Neural cell (in vitro differentiated cells): ENCODE measurements at regions not wholly inside any gene's neighbourhood (a gene's known extent, or its start where the extent isn't known, plus 50 kb on each side); places are given as distances from the start of the nearest gene placed in this dataset.
"Not testable (repeated sequence)": the region's sequence is repeated elsewhere in the genome, so short reads cannot be mapped to it uniquely, and the experiment has no call there.

Experiments used
- H2AFZ ChIP-seq: fragments of 200-600, 300-800 bp; sonication (generic), shearing (Covaris generic); 2 replicates; pipeline ENCODE4 v1.6.0; 2014; ENCODE audit warnings: low read depth, mild to moderate bottlenecking, antibody characterized with exemption, low read length, moderate library complexity
- H3F3A ChIP-seq: fragments of 200-600 bp; shearing (Covaris generic); 2 replicates; pipeline ENCODE4 v1.6.1; 2016; ENCODE audit warnings: mild to moderate bottlenecking, moderate library complexity, mixed read lengths, antibody characterized with exemption, low read length; ENCODE audit not compliant: insufficient read depth, poor library complexity, severe bottlenecking
- H3K27ac ChIP-seq: fragments of 200-600, 300-800 bp; sonication (generic), shearing (Covaris generic); 2 replicates; pipeline ENCODE4 v1.5.1; 2014; ENCODE audit warnings: mild to moderate bottlenecking, low read length, moderate library complexity
- H3K27me3 ChIP-seq: fragments of 300-800, 200-600 bp; sonication (generic), shearing (Covaris generic); 2 replicates; pipeline ENCODE4 v1.6.0; 2014; ENCODE audit warnings: mild to moderate bottlenecking, low read depth, low read length, moderate library complexity; ENCODE audit not compliant: insufficient read depth
- H3K36me3 ChIP-seq: fragments of 300-800, 200-600 bp; sonication (generic), shearing (Covaris generic); 2 replicates; pipeline ENCODE4 v1.5.1; 2014; ENCODE audit warnings: mild to moderate bottlenecking, antibody characterized with exemption, low read length, moderate library complexity; ENCODE audit not compliant: insufficient read depth
- H3K4me2 ChIP-seq: fragments of 300-800, 200-600 bp; sonication (generic), shearing (Covaris generic); 2 replicates; pipeline ENCODE4 v1.6.0; 2014; ENCODE audit warnings: mild to moderate bottlenecking, low read length
- H3K4me3 ChIP-seq: fragments of 300-800, 200-600 bp; sonication (generic), shearing (Covaris generic); 2 replicates; pipeline ENCODE4 v1.5.1; 2014; ENCODE audit warnings: mild to moderate bottlenecking, low read length, moderate library complexity
- H3K79me2 ChIP-seq: fragments of 200-600 bp; shearing (Covaris generic); replicated peaks from 2 replicates; pipeline ENCODE4 v1.6.0; 2014; ENCODE audit warnings: mild to moderate bottlenecking, low read length, moderate library complexity; ENCODE audit not compliant: insufficient read depth
- H3K9ac ChIP-seq: fragments of 300-800, 200-600 bp; sonication (generic), shearing (Covaris generic); 2 replicates; pipeline ENCODE4 v1.6.1; 2016; ENCODE audit warnings: mild to moderate bottlenecking, low read length, mixed read lengths
- H3K9me2 ChIP-seq: fragments of 200-600 bp; shearing (Covaris generic); 2 replicates; pipeline ENCODE4 v1.6.1; 2016; ENCODE audit warnings: mild to moderate bottlenecking, low read length, mixed read lengths; ENCODE audit not compliant: insufficient read depth
- H3K9me3 ChIP-seq: fragments of 200-600, 300-800 bp; sonication (generic), shearing (Covaris generic); 2 replicates; pipeline ENCODE4 v1.6.1; 2016; ENCODE audit warnings: mild to moderate bottlenecking, mixed run types, low read length, moderate library complexity, mixed read lengths
- H4K20me1 ChIP-seq: fragments of 200-600 bp; shearing (Covaris generic); 2 replicates; pipeline ENCODE4 v1.6.1; 2016; ENCODE audit warnings: mild to moderate bottlenecking, mixed run types; ENCODE audit not compliant: insufficient read depth
- EP300 ChIP-seq: fragments of 450-650 bp; conservative IDR thresholded peaks from 2 replicates; pipeline ENCODE4 v1.6.1; 2014; ENCODE audit warnings: antibody characterized with exemption, mild to moderate bottlenecking, moderate library complexity; ENCODE audit not compliant: poor library complexity, severe bottlenecking
- EZH2 ChIP-seq: fragments of 200-600, 300-800 bp; shearing (Covaris generic), sonication (generic); IDR thresholded peaks from 2 replicates; pipeline ENCODE4 v1.6.1; 2014; ENCODE audit warnings: antibody characterized with exemption, low read length, borderline replicate concordance, mild to moderate bottlenecking; ENCODE audit not compliant: insufficient read depth, poor library complexity, severe bottlenecking
- MXI1 ChIP-seq: fragments of 450-650 bp; conservative IDR thresholded peaks from 2 replicates; pipeline ENCODE4 v1.6.1; 2014; ENCODE audit warnings: antibody characterized with exemption, mild to moderate bottlenecking; ENCODE audit not compliant: poor library complexity, severe bottlenecking
- POLR2AphosphoS5 ChIP-seq: IDR thresholded peaks from 2 replicates; pipeline ENCODE4 v1.6.1; 2012
- RAD21 ChIP-seq: fragments of 450-650 bp; conservative IDR thresholded peaks from 2 replicates; pipeline ENCODE4 v1.6.1; 2014; ENCODE audit warnings: antibody characterized with exemption, mild to moderate bottlenecking, moderate library complexity
- REST ChIP-seq: IDR thresholded peaks from 2 replicates; pipeline ENCODE4 v1.6.1; 2012; ENCODE audit warnings: borderline replicate concordance
- SMC3 ChIP-seq: fragments of 450-650 bp; conservative IDR thresholded peaks from 2 replicates; pipeline ENCODE4 v1.6.1; 2014; ENCODE audit warnings: antibody characterized with exemption, mild to moderate bottlenecking, moderate library complexity; ENCODE audit not compliant: poor library complexity
- TAF1 ChIP-seq: IDR thresholded peaks from 2 replicates; pipeline ENCODE4 v1.6.1; 2012; ENCODE audit warnings: low read depth
- TF ChIP-seq, protein P1 (sequence below): fragments of 450-650 bp; IDR thresholded peaks from 2 replicates; pipeline ENCODE4 v1.5.1; 2014; ENCODE audit warnings: antibody characterized with exemption, mild to moderate bottlenecking, moderate library complexity; ENCODE audit not compliant: poor library complexity, severe bottlenecking

GRCh38 chr5:75862872-75863271 lies 145.6 kb upstream of the POC5 start:
- H3K4me2 ChIP-seq = no peak overlapping the region
- no peak overlapping the region for H2AFZ ChIP-seq
- H4K20me1 ChIP-seq = no peaks in the 10 kb centered on the region
- no peaks in the 10 kb centered on the region for H3K9me3 ChIP-seq
- H3K9ac ChIP-seq = no peak overlapping the region
- H3K36me3 ChIP-seq = no peaks in the 10 kb centered on the region
- H3F3A ChIP-seq = no peaks in the 10 kb centered on the region
- H3K27ac ChIP-seq = no peak overlapping the region
- TF ChIP-seq TAF1 (no peak), RAD21 (no peak), MXI1 (no peak), EZH2 (no peak)
- H3K27me3 ChIP-seq = no peaks in the 10 kb centered on the region
- H3K4me3 ChIP-seq = no peak overlapping the region
- no peaks in the 10 kb centered on the region for H3K79me2 ChIP-seq
- no peaks in the 10 kb centered on the region for H3K9me2 ChIP-seq

GRCh38 chr5:75859621-75860020 lies 142.4 kb upstream of the POC5 start:
- H4K20me1 ChIP-seq, H3K4me3 ChIP-seq, H3K9me2 ChIP-seq, H3K36me3 ChIP-seq, H3K4me2 ChIP-seq, H2AFZ ChIP-seq, H3F3A ChIP-seq, H3K9ac ChIP-seq, H3K27ac ChIP-seq, H3K27me3 ChIP-seq, H3K79me2 ChIP-seq, H3K9me3 ChIP-seq: not testable (repeated sequence)

DNA sequence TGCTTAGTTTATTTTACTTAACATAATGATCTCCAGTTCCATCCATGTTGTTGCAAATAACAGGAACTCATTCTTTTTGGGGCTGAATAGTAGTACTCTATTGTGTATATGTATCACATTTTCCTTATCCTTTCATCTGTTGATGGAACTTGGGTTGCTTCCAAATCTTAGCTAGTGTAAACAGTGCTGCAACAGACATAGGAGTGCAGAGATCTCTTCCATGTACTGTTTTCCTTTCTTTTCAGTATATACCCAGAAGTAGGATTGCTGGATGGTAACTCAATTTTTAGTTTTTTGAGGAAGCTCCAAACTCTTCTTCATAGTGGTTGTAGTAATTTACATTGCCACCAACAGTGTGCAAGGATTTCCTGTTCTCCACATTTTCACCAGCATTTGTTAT lies 138.8 kb upstream of the POC5 start:
- Histone ChIP-seq H3K9me2 (no peaks in the 10 kb centered on the region), H3K27ac (no peak overlapping the region), H3K79me2 (no peaks in the 10 kb centered on the region), H3K4me2 (no peak overlapping the region), H4K20me1 (no peaks in the 10 kb centered on the region), H3F3A (no peaks in the 10 kb centered on the region), H3K4me3 (no peak overlapping the region), H3K9me3 (no peaks in the 10 kb centered on the region), H3K36me3 (no peaks in the 10 kb centered on the region), H3K27me3 (no peaks in the 10 kb centered on the region), H2AFZ (no peak overlapping the region), H3K9ac (no peak overlapping the region)
- TF ChIP-seq SMC3 (no peak), POLR2AphosphoS5 (no peak), REST (no peak), RAD21 (no peak), EP300 (no peak), MXI1 (no peak), EZH2 (no peak)
- TF ChIP-seq, protein P1, sequence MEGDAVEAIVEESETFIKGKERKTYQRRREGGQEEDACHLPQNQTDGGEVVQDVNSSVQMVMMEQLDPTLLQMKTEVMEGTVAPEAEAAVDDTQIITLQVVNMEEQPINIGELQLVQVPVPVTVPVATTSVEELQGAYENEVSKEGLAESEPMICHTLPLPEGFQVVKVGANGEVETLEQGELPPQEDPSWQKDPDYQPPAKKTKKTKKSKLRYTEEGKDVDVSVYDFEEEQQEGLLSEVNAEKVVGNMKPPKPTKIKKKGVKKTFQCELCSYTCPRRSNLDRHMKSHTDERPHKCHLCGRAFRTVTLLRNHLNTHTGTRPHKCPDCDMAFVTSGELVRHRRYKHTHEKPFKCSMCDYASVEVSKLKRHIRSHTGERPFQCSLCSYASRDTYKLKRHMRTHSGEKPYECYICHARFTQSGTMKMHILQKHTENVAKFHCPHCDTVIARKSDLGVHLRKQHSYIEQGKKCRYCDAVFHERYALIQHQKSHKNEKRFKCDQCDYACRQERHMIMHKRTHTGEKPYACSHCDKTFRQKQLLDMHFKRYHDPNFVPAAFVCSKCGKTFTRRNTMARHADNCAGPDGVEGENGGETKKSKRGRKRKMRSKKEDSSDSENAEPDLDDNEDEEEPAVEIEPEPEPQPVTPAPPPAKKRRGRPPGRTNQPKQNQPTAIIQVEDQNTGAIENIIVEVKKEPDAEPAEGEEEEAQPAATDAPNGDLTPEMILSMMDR = no peak
